IMR-90 (cell line): ENCODE measurements at regions not wholly inside any gene's neighbourhood (a gene's known extent, or its start where the extent isn't known, plus 50 kb on each side); places are given as distances from the start of the nearest gene placed in this dataset.

Experiments used
- ATAC-seq: fragments of 200-7000 bp; cut with Tn5 transposase; 2 replicates; pipeline ENCODE4 v1.9.1; 2020; ENCODE audit warnings: low read depth, mild to moderate bottlenecking, moderate library complexity
- BruUV-seq: library from RNA; stranded (reverse); fragments of 400-500 nt; replicated peaks from 2 replicates; lab custom pipeline; 2021; lab: Mats Ljungman, UMichigan
- CTCF ChIA-PET: fragments of 300-600 bp; formaldehyde crosslinking; extraction: SDS; loops from one replicate; lab custom pipeline; 2021; ENCODE audit warnings: antibody characterized with exemption; lab: Yijun Ruan, JAX
- POLR2A ChIA-PET: fragments of 300-600 bp; sonication (Branson Sonifier 250); formaldehyde crosslinking; loops from one replicate; lab custom pipeline; 2022; ENCODE audit warnings: antibody characterized with exemption; ENCODE audit not compliant: unreplicated experiment; lab: Charles Lee
- DNase-seq: peaks from one replicate; pipeline ENCODE4 v3.0.0; 2013
- H2AFZ ChIP-seq: replicated peaks from 2 replicates; pipeline ENCODE3; 2013; ENCODE audit warnings: low read length, mild to moderate bottlenecking; ENCODE audit not compliant: poor library complexity
- H2AK5ac ChIP-seq: 2 replicates; pipeline ENCODE4 v1.6.1; 2013; ENCODE audit warnings: low read depth, low read length, inconsistent platforms
- H2AK9ac ChIP-seq: replicated peaks from 2 replicates; pipeline ENCODE3; 2013; ENCODE audit warnings: mild to moderate bottlenecking, low read depth, low read length, moderate library complexity; ENCODE audit not compliant: poor library complexity
- H2BK120ac ChIP-seq: 2 replicates; pipeline ENCODE4 v1.6.1; 2013; ENCODE audit warnings: low read depth, low read length, inconsistent platforms
- H2BK15ac ChIP-seq: 3 replicates; pipeline ENCODE4 v1.6.1; 2013; ENCODE audit warnings: low read depth, low read length, inconsistent platforms
- H2BK20ac ChIP-seq: 2 replicates; pipeline ENCODE4 v1.6.1; 2013; ENCODE audit warnings: low read depth, mild to moderate bottlenecking, inconsistent platforms, low read length, moderate library complexity
- H2BK5ac ChIP-seq: 2 replicates; pipeline ENCODE4 v1.6.1; 2013; ENCODE audit warnings: mild to moderate bottlenecking, low read depth, low read length, inconsistent platforms; ENCODE audit not compliant: poor library complexity, severe bottlenecking
- H3K14ac ChIP-seq: replicated peaks from 2 replicates; pipeline ENCODE4 v1.6.1; 2013; ENCODE audit warnings: low read depth, low read length, inconsistent platforms
- H3K18ac ChIP-seq: 2 replicates; pipeline ENCODE4 v1.6.1; 2013; ENCODE audit warnings: low read depth, low read length, control low read depth
- H3K23ac ChIP-seq: 2 replicates; pipeline ENCODE4 v1.6.1; 2013; ENCODE audit warnings: low read depth, low read length, inconsistent platforms
- H3K27ac ChIP-seq: 2 replicates; pipeline ENCODE4 v1.5.1; 2013; ENCODE audit warnings: mild to moderate bottlenecking, control low read depth, low read length; ENCODE audit not compliant: insufficient read depth
- H3K27me3 ChIP-seq: 2 replicates; pipeline ENCODE4 v1.6.1; 2013; ENCODE audit warnings: low read length; ENCODE audit not compliant: control insufficient read depth, insufficient read depth
- H3K36me3 ChIP-seq: 2 replicates; pipeline ENCODE4 v1.6.1; 2013; ENCODE audit warnings: low read length, mixed read lengths; ENCODE audit not compliant: control insufficient read depth, insufficient read depth
- H3K4ac ChIP-seq: 2 replicates; pipeline ENCODE4 v1.6.1; 2013; ENCODE audit warnings: low read depth, low read length, inconsistent platforms
- H3K4me1 ChIP-seq: 2 replicates; pipeline ENCODE4 v1.6.1; 2013; ENCODE audit warnings: low read length, mixed read lengths; ENCODE audit not compliant: control insufficient read depth, insufficient read depth
- H3K4me2 ChIP-seq: 2 replicates; pipeline ENCODE4 v1.6.1; 2013; ENCODE audit warnings: low read depth, mild to moderate bottlenecking, control low read depth, low read length, moderate library complexity
- H3K4me3 ChIP-seq: 2 replicates; pipeline ENCODE4 v1.5.1; 2013; ENCODE audit warnings: low read depth, mild to moderate bottlenecking, control low read depth, low read length, moderate library complexity; ENCODE audit not compliant: insufficient read depth
- H3K56ac ChIP-seq: 2 replicates; pipeline ENCODE4 v1.6.1; 2013; ENCODE audit warnings: low read length, inconsistent platforms; ENCODE audit not compliant: insufficient read depth; ENCODE audit errors: extremely low read depth
- H3K79me1 ChIP-seq, 2 experiments: 2 replicates each; pipeline ENCODE4 v1.6.1; 2013; ENCODE audit warnings: low read length in 2 of 2, inconsistent platforms in 1 of 2, low read depth in 1 of 2
- H3K9ac ChIP-seq: 2 replicates; pipeline ENCODE4 v1.6.1; 2013; ENCODE audit warnings: low read depth, low read length, control low read depth
- H3K9me1 ChIP-seq: 2 replicates; pipeline ENCODE4 v1.6.1; 2013; ENCODE audit warnings: low read length, inconsistent platforms; ENCODE audit not compliant: insufficient read depth
- H3K9me3 ChIP-seq: 2 replicates; pipeline ENCODE4 v1.6.1; 2013; ENCODE audit warnings: low read length; ENCODE audit not compliant: control insufficient read depth, insufficient read depth
- H4K20me1 ChIP-seq: 2 replicates; pipeline ENCODE4 v1.6.1; 2013; ENCODE audit warnings: low read length, inconsistent platforms; ENCODE audit not compliant: insufficient read depth
- H4K5ac ChIP-seq: 2 replicates; pipeline ENCODE4 v1.6.1; 2013; ENCODE audit warnings: mild to moderate bottlenecking, low read depth, low read length, control low read depth
- H4K8ac ChIP-seq, 2 experiments: 2 replicates each; pipeline ENCODE4 v1.6.1; 2013; ENCODE audit warnings: low read depth in 2 of 2, low read length in 2 of 2, control low read depth in 1 of 2, inconsistent platforms in 1 of 2
- H4K91ac ChIP-seq: 2 replicates; pipeline ENCODE4 v1.6.1; 2013; ENCODE audit warnings: low read depth, low read length, inconsistent platforms; ENCODE audit not compliant: insufficient read depth
- FOS ChIP-seq: fragments of 150-350 bp; IDR thresholded peaks from 2 replicates; pipeline ENCODE4 v1.6.1; 2016; ENCODE audit warnings: low read depth, low read length
- MXI1 ChIP-seq: IDR thresholded peaks from 2 replicates; pipeline ENCODE4 v1.6.1; 2012; ENCODE audit warnings: low read depth, mild to moderate bottlenecking, low read length, moderate library complexity, borderline replicate concordance
- dilution Hi-C: fragments of 300-500 bp; cut with HindIII; formaldehyde crosslinking; loops from one replicate; pipeline ENCODE4 v1.14.3; 2018; ENCODE audit warnings: low sequenced_read_pairs; ENCODE audit not compliant: unreplicated experiment
- in situ Hi-C: fragments of 300-500 bp; cut with MboI; formaldehyde crosslinking; loops from 3 replicates; pipeline ENCODE4 v1.14.3; 2019; ENCODE audit warnings: low sequenced_read_pairs, inconsistent platforms, mixed read lengths
- intact Hi-C: fragments of 100-400 bp; cut with micrococcal nuclease; formaldehyde crosslinking; loops from 2 replicates; pipeline ENCODE4 v1.10.0; 2022

- ATAC-seq (no peak), DNase-seq (no peak)
- H3K56ac ChIP-seq = no peak overlapping the region
- in situ Hi-C loops (no loop called here), intact Hi-C loops (loop anchor here (10.0 kb wide), 1 partner anchor 439 kb away; no protein-coding TSS in a partner anchor), dilution Hi-C loops (no loop called here)
- no peak overlapping the region for H3K4me3 ChIP-seq
- no peaks in the 10 kb centered on the region for H3K9me1 ChIP-seq
- ChIA-PET POLR2A (no interaction called here), CTCF (no interaction called here)
- no peak overlapping the region for H4K8ac ChIP-seq
- no peak overlapping the region for H3K9ac ChIP-seq
- no peak overlapping the region for H2BK5ac ChIP-seq
- no peaks in the 10 kb centered on the region for H3K36me3 ChIP-seq
- no peaks in the 10 kb centered on the region for H3K4me1 ChIP-seq
- H3K79me1 ChIP-seq = no peaks in the 10 kb centered on the region
- H3K4me2 ChIP-seq = no peak overlapping the region
- no peak overlapping the region for H3K27ac ChIP-seq
- TF ChIP-seq FOS (no peak), MXI1 (no peak)
- H3K23ac ChIP-seq = no peak overlapping the region
- no peak overlapping the region for H2BK15ac ChIP-seq
- H3K27me3 ChIP-seq = no peaks in the 10 kb centered on the region
- no peak overlapping the region for H2BK20ac ChIP-seq
- H2AFZ ChIP-seq = no peak overlapping the region
- no peaks in the 10 kb centered on the region for H4K20me1 ChIP-seq
- H2AK9ac ChIP-seq = no peak overlapping the region
- H3K9me3 ChIP-seq = no peaks in the 10 kb centered on the region
- no peak overlapping the region for H4K91ac ChIP-seq
- no peak overlapping the region for H2BK120ac ChIP-seq
- H4K5ac ChIP-seq = no peak overlapping the region
- no TSS peak for BruUV-seq
- no peak overlapping the region for H3K18ac ChIP-seq
- no peak overlapping the region for H3K14ac ChIP-seq
- H3K4ac ChIP-seq = no peak overlapping the region
- no peak overlapping the region for H2AK5ac ChIP-seq
These were observed 444.0 kb upstream of the FLRT2 start for GRCh38 chr14:85085981-85086380.
